GM23338 (cell line): ENCODE measurements at regions not wholly inside any gene's neighbourhood (a gene's known extent, or its start where the extent isn't known, plus 50 kb on each side); places are given as distances from the start of the nearest gene placed in this dataset.

Source experiments
- ATAC-seq: fragments of 200-7000 bp; cut with Tn5 transposase; 3 replicates; pipeline ENCODE4 v1.9.1; 2020
- DNase-seq: peaks from one replicate; pipeline ENCODE4 v3.0.0-alpha.2; 2015; ENCODE audit warnings: low spot score
- H2AFZ ChIP-seq: fragments of 200-600 bp; sonication (generic); 2 replicates; pipeline ENCODE4 v1.8.0; 2016; ENCODE audit warnings: antibody characterized with exemption, mild to moderate bottlenecking, moderate library complexity
- H3F3A ChIP-seq: fragments of 200-600 bp; sonication (generic); replicated peaks from 2 replicates; pipeline ENCODE4 v1.8.0; 2017; ENCODE audit warnings: antibody characterized with exemption, mixed run types, low read depth
- H3K27ac ChIP-seq: fragments of 200-600 bp; sonication (generic); 2 replicates; pipeline ENCODE4 v1.6.1; 2016; ENCODE audit warnings: low read depth
- H3K27me3 ChIP-seq: fragments of 200-600 bp; sonication (generic); 2 replicates; pipeline ENCODE4 v1.8.0; 2016; ENCODE audit warnings: mild to moderate bottlenecking, mixed run types, moderate library complexity; ENCODE audit not compliant: insufficient read depth
- H3K36me3 ChIP-seq: fragments of 200-600 bp; sonication (generic); 2 replicates; pipeline ENCODE4 v1.8.0; 2016; ENCODE audit warnings: mild to moderate bottlenecking; ENCODE audit not compliant: insufficient read depth
- H3K4me1 ChIP-seq: fragments of 200-600 bp; sonication (generic); 2 replicates; pipeline ENCODE4 v1.8.0; 2016; ENCODE audit warnings: mild to moderate bottlenecking, moderate library complexity; ENCODE audit not compliant: insufficient read depth
- H3K4me2 ChIP-seq: fragments of 200-600 bp; sonication (generic); 2 replicates; pipeline ENCODE4 v1.7.1; 2017; ENCODE audit warnings: mixed run types
- H3K4me3 ChIP-seq: fragments of 200-600 bp; sonication (generic); 2 replicates; pipeline ENCODE4 v1.6.1; 2016; ENCODE audit warnings: mixed run types
- H3K79me2 ChIP-seq: fragments of 200-600 bp; sonication (generic); replicated peaks from 2 replicates; pipeline ENCODE4 v1.8.0; 2017; ENCODE audit warnings: mild to moderate bottlenecking; ENCODE audit not compliant: insufficient read depth
- H3K9me2 ChIP-seq: fragments of 200-600 bp; sonication (generic); 2 replicates; pipeline ENCODE4 v1.8.0; 2017; ENCODE audit not compliant: insufficient read depth
- H4K20me1 ChIP-seq: fragments of 200-600 bp; sonication (generic); replicated peaks from 2 replicates; pipeline ENCODE4 v1.8.0; 2017; ENCODE audit warnings: mild to moderate bottlenecking; ENCODE audit not compliant: insufficient read depth
- H3K27ac Mint-ChIP-seq: 2 replicates; pipeline ENCODE4 v1.8.0; 2020; ENCODE audit warnings: inconsistent platforms, mild to moderate bottlenecking, moderate library complexity, mixed read lengths
- H3K27me3 Mint-ChIP-seq: 3 replicates; pipeline ENCODE4 v1.8.0; 2022; ENCODE audit warnings: low read depth, mild to moderate bottlenecking, moderate library complexity, mixed read lengths, inconsistent platforms; ENCODE audit not compliant: insufficient read depth, poor library complexity
- H3K36me3 Mint-ChIP-seq: 3 replicates; pipeline ENCODE4 v1.8.0; 2021; ENCODE audit warnings: low read depth, mild to moderate bottlenecking, inconsistent platforms, moderate library complexity, mixed read lengths
- H3K4me1 Mint-ChIP-seq: 3 replicates; pipeline ENCODE4 v1.8.0; 2020; ENCODE audit warnings: mild to moderate bottlenecking, inconsistent platforms, mixed read lengths
- H3K4me3 Mint-ChIP-seq: 3 replicates; pipeline ENCODE4 v1.8.0; 2021; ENCODE audit warnings: moderate library complexity, mild to moderate bottlenecking, inconsistent platforms, mixed read lengths
- H3K9me3 Mint-ChIP-seq: 3 replicates; pipeline ENCODE4 v1.8.0; 2020; ENCODE audit warnings: moderate library complexity, mild to moderate bottlenecking, inconsistent platforms, mixed read lengths
- CREB1 ChIP-seq: fragments of 250-450 bp; sonication (Bioruptor Pico); IDR thresholded peaks from 2 replicates; pipeline ENCODE4 v1.5.0; 2020; ENCODE audit warnings: low read depth, mild to moderate bottlenecking, moderate library complexity
- CTCF ChIP-seq, 2 experiments: fragments of 200-600 bp in 1 of 2; sonication (generic) in 1 of 2; conservative IDR thresholded peaks; 2 replicates each; pipeline versions ENCODE4 v1.5.1 to v1.6.1; 2016 to 2017; ENCODE audit warnings: antibody characterized with exemption in 2 of 2, low read depth in 2 of 2, mild to moderate bottlenecking in 2 of 2, moderate library complexity in 1 of 2
- ETS1 ChIP-seq: IDR thresholded peaks from 2 replicates; pipeline ENCODE4 v1.6.1; 2016; ENCODE audit warnings: antibody characterized with exemption
- EZH2 ChIP-seq: fragments of 200-600 bp; sonication (generic); IDR thresholded peaks from one replicate; pipeline ENCODE4 v1.8.0; 2017; ENCODE audit warnings: antibody characterized with exemption, mild to moderate bottlenecking, low read depth; ENCODE audit not compliant: unreplicated experiment
- EZH2phosphoT487 ChIP-seq: fragments of 200-600 bp; sonication (generic); IDR thresholded peaks from one replicate; pipeline ENCODE4 v1.8.1; 2018; ENCODE audit warnings: antibody characterized with exemption; ENCODE audit not compliant: unreplicated experiment
- JUNB ChIP-seq: IDR thresholded peaks from one replicate; pipeline ENCODE4 v1.6.1; 2016; ENCODE audit warnings: antibody characterized with exemption; ENCODE audit not compliant: unreplicated experiment
- NANOG ChIP-seq: IDR thresholded peaks from 2 replicates; pipeline ENCODE4 v1.6.1; 2016; ENCODE audit warnings: antibody characterized with exemption, borderline replicate concordance
- POLR2AphosphoS5 ChIP-seq: IDR thresholded peaks from 2 replicates; pipeline ENCODE4 v1.6.1; 2016; ENCODE audit warnings: antibody characterized with exemption, low read depth
- REST ChIP-seq: IDR thresholded peaks from one replicate; pipeline ENCODE4 v1.6.1; 2018; ENCODE audit warnings: antibody characterized with exemption; ENCODE audit not compliant: unreplicated experiment
- ZNF114 ChIP-seq: fragments of 250-450 bp; sonication (Bioruptor Pico); IDR thresholded peaks from 2 replicates; pipeline ENCODE4 v1.5.0; 2020; ENCODE audit warnings: mild to moderate bottlenecking, moderate library complexity
- ZNF331 ChIP-seq: fragments of 250-450 bp; sonication (Bioruptor Pico); IDR thresholded peaks from 2 replicates; pipeline ENCODE4 v1.5.0; 2020; ENCODE audit warnings: low read depth, mild to moderate bottlenecking, moderate library complexity
- ZNF462 ChIP-seq: fragments of 250-450 bp; sonication (Bioruptor Pico); IDR thresholded peaks from 2 replicates; pipeline ENCODE4 v1.5.0; 2020; ENCODE audit warnings: mild to moderate bottlenecking, moderate library complexity

- TF ChIP-seq CTCF (conservative IDR thresholded peaks at IDR 0.05; ENCODE audit: low read depth in 2 of 2): no peak
Observed at GRCh38 chr9:85392260-85392659, 349.5 kb downstream of the AGTPBP1 start (continued).

GRCh38 chr9:85377731-85378289, 363.9 kb downstream of the AGTPBP1 start:
- Mint-ChIP-seq H3K36me3 (no peaks in the 10 kb centered on the region), H3K9me3 (no peaks in the 10 kb centered on the region), H3K4me1 (no peaks in the 10 kb centered on the region), H3K27me3 (no peaks in the 10 kb centered on the region), H3K27ac (no peak overlapping the region), H3K4me3 (no peak overlapping the region)
- Histone ChIP-seq H3K79me2 (no peaks in the 10 kb centered on the region), H4K20me1 (no peaks in the 10 kb centered on the region), H3K4me3 (no peak overlapping the region), H3K27me3 (no peaks in the 10 kb centered on the region), H3K4me2 (no peak overlapping the region), H3K4me1 (no peaks in the 10 kb centered on the region), H2AFZ (no peak overlapping the region), H3K9me2 (no peaks in the 10 kb centered on the region), H3K36me3 (no peaks in the 10 kb centered on the region), H3K27ac (no peak overlapping the region), H3F3A (no peaks in the 10 kb centered on the region)
- no peak for ATAC-seq
- DNase-seq: no peak
- TF ChIP-seq JUNB (no peak), ZNF331 (CRISPR knock-in tag) (no peak), ZNF462 (CRISPR knock-in tag) (no peak), POLR2AphosphoS5 (no peak), EZH2 (no peak), CREB1 (CRISPR knock-in tag) (no peak), NANOG (no peak), ETS1 (no peak), EZH2phosphoT487 (no peak), ZNF114 (CRISPR knock-in tag) (no peak), REST (no peak)
